ENCODE measurements at regions not wholly inside any gene's neighbourhood (a gene's known extent, or its start where the extent isn't known, plus 50 kb on each side); places are given as distances from the start of the nearest gene placed in this dataset.
"Not testable (repeated sequence)": the region's sequence is repeated elsewhere in the genome, so short reads cannot be mapped to it uniquely, and the experiment has no call there.

DNA sequence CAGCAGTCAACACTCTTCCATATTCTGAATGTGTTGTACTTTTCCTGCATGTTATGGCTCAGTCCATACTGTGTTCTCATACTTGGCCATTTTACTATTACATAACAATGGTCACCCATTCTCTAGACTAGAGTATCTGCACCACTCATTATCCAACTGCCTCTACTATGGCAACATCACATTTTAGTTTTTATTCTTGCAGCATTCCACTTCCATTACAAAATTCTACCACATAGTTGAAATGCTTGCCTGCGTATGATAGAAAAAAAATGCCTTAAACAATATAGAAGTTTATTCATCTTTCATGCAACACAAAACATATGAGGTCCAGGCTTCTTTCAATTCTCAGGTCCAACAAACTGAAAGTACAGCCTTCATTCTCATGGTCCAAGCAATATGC, 128.0 kb downstream of the TENT5A start:
- no peak for DNase-seq (ENCODE audit: low spot score)

GRCh38 chr6:81623106-81623759, 129.2 kb downstream of the TENT5A start:
- no peak for DNase-seq (ENCODE audit: low spot score)

DNA sequence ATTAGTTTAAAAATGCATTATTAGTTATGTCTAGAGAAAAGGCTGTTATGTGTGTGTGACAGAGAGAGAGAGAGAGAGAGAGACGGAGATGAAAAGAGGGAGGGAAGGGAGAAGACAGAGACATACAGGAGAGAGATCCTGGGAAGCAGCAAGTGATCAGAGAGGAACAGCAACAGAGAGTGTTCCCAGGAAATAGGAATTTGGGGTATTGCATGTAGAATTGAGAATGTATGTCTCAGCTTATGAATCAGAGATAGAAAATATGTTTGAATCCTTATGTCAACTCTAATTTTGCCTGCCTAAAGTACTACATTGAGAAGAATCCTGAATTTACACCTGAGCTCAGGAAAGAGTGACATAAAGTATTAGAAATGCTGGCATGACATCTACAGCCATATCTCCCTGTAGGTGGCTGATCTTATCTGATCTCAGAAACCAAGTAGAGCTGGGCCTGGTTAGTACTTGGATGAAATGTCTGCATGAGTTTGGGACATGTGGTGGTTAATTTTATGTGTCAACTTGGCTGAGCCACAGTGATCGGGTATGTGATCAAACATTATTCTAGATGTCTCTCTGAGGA, 130.6 kb downstream of the TENT5A start:
- no peak for DNase-seq (ENCODE audit: low spot score)

DNA sequence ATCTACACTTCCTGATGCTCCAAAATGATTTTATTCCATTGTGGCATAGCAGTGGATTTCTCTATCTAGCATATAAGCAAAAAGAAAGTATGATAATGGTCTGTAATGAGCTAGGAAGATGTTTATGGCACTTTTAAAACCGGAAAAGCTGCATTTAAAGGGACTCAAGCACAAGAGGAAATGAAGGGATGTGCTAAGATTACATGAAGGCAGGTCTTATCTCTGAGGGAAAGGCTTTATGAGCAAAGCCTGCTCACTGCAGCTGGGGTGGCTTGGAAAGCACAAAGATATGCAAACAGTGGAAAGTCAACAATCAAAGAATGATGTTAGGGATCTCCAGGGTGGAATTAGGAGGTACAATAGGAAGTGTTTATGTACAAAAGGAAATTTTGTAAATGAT, 138.2 kb downstream of the TENT5A start:
- DNase-seq (ENCODE audit: low spot score): no peak

- DNase-seq (ENCODE audit: low spot score): peak; percentile 32
These were observed 138.9 kb downstream of the TENT5A start for GRCh38 chr6:81613606-81614005.

DNA sequence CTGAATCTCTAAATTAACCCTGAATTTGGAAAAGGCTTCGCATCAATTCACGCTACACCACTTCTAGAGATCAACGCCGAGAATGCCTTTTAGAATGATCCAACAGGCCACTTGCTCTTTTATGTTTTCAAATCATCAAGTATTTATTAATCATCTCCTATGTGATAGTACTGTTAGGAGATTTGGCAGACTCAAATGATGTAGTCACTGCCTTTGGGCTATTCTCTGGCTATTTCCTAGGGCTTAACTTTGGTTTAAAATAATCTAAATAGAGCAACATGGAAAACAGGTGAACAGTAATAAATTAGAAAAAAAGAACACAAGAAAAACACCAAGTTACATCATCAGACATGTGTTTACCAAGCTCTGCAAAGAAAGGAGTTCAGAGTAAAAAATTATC, 140.3 kb downstream of the TENT5A start:
- no peak for DNase-seq (ENCODE audit: low spot score)

DNA sequence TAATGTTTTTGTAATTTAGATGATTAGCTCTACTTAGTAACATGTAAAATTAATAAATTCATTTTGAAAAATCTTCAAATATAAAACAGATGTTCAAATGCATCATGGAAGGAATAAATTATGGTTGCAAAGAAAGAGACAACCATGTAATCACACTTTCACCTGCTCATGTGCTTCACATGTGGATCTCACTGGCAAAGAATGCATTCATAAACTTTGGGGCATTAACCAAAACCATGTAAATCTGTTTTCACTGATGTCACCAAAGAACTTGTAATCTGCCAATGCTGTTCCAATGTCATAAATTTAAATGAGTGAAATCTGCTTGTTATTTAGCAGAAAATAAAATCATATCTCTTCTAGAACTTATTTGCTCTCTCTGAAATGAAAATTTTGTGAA, 142.7 kb downstream of the TENT5A start:
- no peak for DNase-seq (ENCODE audit: low spot score)

DNA sequence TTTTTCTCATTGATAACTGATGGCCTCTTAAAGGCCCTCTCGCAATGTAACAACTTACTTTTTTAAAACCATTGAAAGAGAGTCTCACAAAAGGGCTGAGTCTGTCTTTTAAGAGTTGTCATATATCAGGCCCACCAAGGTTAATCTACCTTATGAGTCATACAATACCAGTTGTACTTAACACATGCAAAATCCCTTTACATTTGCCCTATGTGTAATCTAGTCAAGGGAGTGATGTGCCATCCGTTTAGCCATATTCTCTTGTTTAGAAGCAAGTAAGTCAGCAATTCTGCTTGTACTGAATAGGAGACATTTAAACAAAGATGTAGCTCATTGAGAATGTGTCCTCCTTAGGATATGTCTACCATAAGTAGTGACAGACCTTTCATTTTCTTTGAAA, 143.7 kb downstream of the TENT5A start:
- DNase-seq (ENCODE audit: low spot score): no peak

DNA sequence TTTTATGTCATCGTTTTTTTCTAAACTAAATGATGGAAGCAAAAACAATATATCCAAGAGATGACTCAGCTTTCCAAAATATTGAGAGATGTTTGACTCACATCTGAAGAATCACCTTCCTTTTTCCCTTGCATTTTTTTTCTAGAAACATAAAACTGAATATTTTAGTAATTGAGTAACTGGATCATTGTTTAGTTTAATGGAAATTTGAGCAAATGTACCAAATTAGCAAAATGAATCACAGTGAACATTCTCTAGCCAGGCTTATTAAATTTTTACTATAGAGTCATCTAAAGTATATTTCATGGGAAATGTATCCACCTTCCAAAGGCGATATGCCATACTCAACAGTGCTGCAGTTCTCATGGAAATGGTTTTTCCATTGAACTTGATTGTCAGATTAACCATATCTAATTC, 145.5 kb downstream of the TENT5A start:
- no peak for DNase-seq (ENCODE audit: low spot score)

DNA sequence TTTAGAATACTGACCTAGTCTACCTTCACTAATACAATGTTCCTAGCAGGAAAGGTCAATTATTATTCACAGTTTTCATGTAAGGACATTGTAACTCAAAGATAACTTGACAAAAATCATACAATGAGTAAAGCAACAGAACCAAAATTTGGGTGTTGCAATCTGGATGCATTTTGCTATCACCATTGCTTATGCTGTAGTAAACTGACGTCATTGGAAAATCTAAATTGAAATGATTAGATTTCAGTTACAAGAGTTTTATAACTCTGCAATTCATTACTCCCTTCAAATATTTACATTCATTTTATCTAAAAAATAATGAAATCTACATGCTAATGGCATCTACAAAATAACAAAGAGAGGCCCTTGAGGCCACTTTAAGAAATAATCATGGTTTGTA, 147.0 kb downstream of the TENT5A start:
- no peak for DNase-seq (ENCODE audit: low spot score)

GRCh38 chr6:81601918-81602317, 150.6 kb downstream of the TENT5A start:
- no peak for DNase-seq (ENCODE audit: low spot score)

- DNase-seq (ENCODE audit: low spot score): not testable (repeated sequence)
These were observed 152.0 kb downstream of the TENT5A start for GRCh38 chr6:81600488-81600887.

DNA sequence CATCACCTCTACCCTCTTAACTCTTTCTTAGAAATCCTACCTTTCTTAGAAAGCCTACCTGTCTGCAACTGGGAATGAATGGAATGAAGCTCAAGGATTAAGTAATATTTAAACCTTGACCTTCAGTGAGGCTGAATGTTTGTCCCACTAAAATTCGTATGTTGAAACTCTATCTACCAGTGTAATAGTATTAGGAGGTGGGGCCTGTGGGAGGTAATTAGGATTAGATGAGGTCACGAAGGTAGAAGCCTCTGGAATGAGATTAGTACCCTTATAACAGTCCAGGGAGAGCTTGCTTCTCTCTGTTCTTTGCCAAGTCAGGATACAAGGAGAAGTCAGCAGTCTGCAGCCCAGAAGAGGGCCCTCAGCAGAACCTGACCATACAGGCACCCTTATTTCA, 158.0 kb downstream of the TENT5A start:
- no peak for DNase-seq (ENCODE audit: low spot score)

DNA sequence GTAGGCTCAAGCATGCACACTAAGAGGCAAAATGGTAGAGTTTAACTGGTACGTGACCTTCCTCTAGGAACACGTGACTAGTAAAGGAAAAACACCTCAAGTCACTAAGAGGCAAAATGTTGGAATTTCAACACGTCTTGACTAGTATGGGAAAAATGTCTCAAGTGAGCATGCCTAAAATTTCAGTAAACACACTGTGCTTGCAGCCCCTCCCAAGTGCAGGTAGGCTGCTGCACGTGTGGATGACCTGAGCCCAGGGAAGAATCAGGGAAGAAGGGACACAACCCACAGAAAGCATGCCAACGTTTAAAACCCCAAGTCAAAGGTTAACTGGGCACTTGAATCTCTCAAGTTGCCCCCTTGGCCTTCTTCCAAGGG, 162.2 kb downstream of the TENT5A start:
- no peak for DNase-seq (ENCODE audit: low spot score)

- DNase-seq (ENCODE audit: low spot score): no peak
These were observed 162.8 kb downstream of the TENT5A start for GRCh38 chr6:81589465-81590313.

DNA sequence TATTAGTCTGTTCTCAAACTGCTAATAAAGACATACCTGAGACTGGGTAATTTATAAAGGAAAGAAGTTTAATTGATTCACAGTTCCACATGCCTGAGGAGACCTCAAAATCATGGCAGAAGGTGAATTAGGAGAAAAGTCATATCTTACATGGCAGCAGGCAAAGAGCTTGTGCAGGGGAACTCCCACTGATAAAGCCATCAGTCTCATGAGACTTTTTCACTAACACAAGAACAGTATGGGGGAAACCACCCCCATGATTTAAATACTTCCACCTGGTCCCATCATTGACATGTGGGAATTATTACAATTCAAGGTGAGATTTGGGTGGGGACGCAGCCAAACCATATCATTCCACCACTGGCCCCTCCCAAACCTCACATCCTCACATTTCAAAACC, 166.8 kb downstream of the TENT5A start:
- not testable (repeated sequence) for DNase-seq (ENCODE audit: low spot score)

DNA sequence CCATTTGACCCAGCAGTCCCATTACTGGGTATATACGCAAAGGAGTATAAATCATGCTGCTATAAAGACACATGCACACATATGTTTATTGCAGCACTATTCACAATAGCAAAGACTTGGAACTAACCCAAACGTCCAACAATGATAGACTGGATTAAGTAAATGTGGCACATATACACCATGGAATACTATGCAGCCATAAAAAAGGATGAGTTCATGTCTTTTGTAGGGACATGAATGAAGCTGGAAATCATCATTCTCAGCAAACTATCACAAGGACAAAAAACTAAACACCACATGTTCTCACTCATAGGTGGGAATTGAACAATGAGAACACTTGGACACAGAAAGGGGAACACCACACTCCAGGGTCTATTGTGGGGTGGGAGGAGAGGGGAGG, 168.3 kb downstream of the TENT5A start:
- DNase-seq (ENCODE audit: low spot score): not testable (repeated sequence)

DNA sequence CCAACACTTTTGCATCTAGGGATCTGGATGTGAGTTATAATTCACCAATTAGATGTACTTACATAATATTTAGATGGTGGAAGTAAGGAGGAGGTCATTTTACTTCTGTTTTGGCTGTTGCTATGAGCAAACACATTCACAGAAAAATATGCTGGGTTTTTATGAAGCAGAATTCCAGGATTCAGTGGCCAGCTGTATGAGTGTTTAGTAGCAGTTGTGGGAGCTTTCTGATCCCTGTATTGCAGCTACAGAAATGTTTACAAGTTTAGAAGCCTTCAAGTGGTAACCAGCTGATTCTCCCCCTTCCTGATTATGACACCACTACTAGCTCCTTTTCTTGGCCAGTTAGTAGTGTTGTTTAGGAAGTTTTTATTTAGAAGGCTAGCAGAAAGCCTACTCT, 177.0 kb downstream of the TENT5A start:
- DNase-seq (ENCODE audit: low spot score): no peak

- no peak for DNase-seq (ENCODE audit: low spot score)
These were observed 180.5 kb downstream of the TENT5A start for GRCh38 chr6:81572020-81572419.

DNA sequence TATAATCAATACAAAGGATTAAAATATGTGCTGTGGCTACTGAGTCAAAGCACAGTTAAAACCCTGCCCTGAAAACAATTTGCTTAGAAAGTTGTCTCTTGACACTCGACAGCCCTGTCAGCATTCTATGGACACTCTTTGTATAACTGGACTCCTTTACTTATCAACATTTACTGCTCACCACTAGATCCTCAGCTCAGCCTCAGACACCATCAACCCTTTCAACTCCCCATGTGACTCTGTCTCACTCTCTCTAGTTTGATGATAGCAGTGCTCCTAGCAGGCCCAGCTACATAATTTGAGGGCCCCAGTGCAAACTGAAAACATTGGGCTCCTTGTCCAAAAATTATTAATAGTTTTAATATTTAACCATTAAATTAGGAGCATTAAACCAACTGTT, 181.8 kb downstream of the TENT5A start:
- no peak for DNase-seq (ENCODE audit: low spot score)

GRCh38 chr6:81568973-81569372, 183.5 kb downstream of the TENT5A start:
- no peak for DNase-seq (ENCODE audit: low spot score)

DNA sequence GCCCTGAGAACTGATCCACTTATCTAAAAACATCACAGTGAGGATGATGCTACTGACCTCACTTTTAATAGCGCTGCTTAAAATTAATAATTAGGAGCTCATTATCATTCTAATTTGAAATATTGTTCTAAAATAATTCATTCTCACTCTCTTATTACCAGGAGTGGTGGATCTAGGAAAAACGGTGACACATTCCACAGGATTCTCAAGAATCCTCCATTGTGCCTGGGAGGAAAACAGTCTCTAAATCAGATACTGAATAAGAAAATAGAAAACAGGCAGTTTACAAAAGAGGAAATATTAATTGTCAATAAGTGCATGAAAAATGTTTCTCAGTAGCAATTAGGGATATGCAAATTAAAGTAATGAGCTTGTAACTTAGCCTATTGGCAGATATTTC, 187.4 kb downstream of the TENT5A start:
- no peak for DNase-seq (ENCODE audit: low spot score)

- no peak for DNase-seq (ENCODE audit: low spot score)
These were observed 187.9 kb downstream of the TENT5A start for GRCh38 chr6:81564470-81565068.
